NCI-H524 treated with DMSO at 0.1 percent for 48 hours (cell line): ENCODE measurements at regions not wholly inside any gene's neighbourhood (a gene's known extent, or its start where the extent isn't known, plus 50 kb on each side); places are given as distances from the start of the nearest gene placed in this dataset.
"Not testable (repeated sequence)": the region's sequence is repeated elsewhere in the genome, so short reads cannot be mapped to it uniquely, and the experiment has no call there.

ENCODE experiments used
- DNase-seq: peaks from one replicate; lab custom pipeline; 2025; lab: John Stamatoyannopoulos, UW

DNA sequence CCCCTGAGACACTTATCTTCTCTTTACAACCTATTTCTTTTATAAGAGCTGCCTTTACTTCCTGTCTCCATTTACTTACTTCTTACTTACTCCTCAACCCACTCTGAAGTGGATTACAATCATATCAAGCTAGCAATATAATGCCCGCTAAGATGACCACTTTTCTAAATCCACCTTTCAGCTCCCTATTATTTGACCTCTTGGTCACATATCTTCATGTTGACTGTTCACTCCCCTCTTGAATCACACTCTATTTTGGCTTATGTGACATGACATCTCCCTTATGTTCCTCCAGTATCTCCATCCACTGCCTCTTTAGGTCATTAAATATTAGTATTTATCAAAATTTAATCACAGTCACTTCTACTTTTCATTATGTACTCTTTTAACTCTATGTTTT, 255.3 kb upstream of the TRPC7 start:
- DNase-seq = no peak

DNA sequence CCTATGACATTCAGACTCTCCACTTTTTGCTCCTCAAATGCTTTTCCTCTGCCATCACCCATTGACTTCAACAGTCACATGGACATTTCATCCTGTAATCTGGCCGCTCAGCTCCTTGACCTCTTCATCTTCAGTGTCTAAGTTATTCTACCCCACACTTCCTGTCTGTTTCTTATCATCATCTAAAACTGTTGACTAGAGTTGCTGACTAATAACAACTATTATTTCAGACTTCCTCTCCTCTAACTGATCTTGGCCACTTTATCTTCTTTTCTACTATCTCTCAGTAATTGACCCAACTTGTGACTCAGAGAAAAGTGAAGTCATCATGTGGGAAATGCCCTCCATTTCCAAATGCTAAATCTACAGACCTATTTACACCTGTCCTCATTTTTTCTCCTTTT, 254.7 kb upstream of the TRPC7 start:
- no peak for DNase-seq

DNA sequence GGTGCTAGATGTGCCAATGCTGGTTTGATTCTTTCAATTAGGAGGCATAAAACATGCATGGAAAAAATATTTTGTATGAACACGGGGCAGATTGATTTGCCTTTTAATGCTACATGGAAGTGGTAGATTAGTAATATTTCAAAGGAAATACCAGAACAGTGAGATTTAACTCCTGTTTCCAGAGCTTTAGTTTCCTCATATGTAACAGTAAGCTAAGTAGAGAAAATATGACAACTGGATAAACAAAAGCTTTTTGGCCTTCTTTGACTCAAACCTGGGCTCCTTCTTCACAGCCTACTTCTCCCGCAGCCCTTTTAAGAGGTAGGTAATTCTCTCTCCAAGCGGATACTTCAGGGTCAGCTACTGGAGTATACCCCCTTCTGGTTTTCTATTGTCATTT, 254.2 kb upstream of the TRPC7 start:
- DNase-seq = no peak

DNA sequence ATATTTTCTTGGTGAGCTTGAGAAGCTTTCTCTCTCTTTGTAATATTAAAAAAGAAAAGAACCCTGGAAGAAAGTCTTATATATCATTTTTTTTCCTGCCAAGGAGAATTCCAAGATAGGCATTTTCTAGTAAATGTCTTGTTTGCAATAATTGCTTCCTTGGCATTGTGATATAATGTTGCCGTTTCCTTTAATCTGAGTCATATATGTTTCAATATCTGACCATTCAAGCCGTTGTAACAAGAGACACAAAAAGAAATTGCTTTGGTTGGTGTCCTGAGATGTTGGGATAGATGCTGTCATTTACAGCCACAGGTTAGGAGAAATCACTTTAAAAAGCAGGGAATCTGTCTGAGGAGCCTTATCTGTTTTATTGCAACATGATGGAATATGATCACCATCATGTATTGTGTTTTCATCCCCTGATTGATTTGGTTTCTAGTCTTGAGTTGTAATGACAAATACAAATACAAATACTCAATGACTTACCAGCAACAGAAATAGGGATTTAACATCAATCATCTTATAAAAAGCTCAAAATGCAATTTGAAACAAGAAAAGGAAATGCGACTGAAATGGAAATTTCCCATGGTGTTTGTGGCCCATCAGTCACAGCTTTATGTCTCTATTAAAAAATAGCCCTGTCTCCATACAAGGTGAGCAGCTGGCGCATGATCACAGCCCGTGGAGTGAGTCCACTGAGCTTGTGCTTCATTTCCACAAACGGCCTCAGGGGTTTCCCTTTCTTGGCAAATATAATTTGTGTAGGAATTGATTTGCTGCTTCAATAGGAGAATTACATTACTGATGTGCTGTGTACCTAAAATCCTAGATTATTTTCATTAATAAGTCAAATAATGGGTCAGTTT, 250.1 kb upstream of the TRPC7 start:
- no peak for DNase-seq

DNA sequence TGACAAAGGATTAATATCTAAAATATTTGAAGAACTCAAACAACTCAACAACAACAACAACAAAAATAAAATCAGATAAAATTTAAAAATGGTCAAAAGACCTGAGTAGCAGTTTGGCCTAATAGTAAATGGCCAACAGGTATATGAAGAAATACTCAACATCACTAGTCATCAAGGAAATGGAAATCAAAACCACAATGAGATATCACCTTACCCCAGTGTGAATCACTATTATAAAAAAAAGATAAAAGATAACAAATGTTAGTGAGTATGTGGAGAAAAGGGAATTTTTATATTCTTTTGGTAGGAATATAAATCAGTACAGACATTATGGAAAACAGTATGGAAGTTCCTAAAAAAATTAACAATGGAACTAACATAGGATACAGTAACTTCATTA, 247.9 kb upstream of the TRPC7 start:
- no peak for DNase-seq

DNA sequence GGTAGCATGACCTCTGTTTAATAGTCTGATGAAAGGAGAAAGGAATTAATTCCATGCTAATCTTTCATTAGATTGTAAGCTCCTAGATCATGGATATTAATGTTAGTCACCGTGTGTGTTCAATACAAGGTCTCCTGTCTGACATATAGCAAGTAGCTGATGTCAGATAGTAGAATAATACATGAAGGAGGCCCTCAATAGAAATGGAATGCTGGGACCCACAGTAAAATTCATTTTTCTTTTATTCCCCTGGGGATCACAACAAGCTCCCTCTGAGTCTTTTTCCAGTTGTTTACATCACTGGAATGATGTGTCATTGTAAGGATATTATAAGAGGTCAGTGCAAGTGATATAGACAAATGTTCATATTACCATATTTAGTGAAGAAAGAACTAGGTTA, 240.3 kb upstream of the TRPC7 start:
- DNase-seq = no peak

DNA sequence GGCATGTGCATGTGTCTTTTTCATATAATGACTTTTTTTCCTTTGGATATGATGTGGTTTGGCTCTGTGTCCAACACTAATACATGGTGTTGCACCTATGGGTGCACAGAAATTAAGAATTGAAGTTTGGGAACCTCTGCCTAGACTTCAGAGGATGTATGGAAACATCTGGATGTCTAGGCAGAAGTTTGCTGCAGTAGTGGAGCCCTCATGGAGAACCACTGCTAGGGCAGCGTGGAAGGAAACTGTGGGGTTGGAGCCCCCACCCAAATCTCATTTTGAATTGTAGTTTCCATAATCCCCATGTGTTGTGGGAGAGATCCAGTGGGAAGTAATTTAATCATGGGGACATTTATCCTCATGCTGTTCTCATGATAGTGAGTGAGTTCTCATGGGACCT, 235.0 kb upstream of the TRPC7 start:
- no peak for DNase-seq

DNA sequence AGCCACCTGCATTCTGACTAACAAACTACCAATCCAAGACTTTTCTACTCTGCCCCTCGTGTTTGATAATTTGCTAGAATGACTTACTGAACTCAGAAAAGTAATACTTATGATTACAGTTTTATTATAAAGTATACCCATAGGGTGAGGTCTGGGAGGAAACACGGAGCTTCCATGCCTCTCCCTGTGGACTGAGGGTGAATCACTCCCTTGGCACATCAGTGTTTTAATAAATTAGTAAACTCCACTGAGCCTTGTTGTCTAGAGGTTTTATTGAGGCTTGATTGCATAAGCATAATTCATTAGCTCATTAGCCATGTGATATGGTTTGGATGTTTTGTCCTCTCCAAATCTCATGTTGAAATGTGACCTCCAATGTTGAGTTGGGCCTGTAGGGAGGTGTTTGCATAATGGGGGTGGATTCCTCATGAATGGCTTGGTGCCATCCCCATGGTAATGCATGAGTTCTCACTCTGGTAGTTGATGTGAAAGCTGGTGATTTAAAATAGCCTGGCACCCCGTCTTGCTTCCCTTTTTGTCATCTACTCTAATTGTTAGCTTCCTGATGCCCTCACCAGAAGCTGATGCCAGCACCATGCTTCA, 233.6 kb upstream of the TRPC7 start:
- no peak for DNase-seq

DNA sequence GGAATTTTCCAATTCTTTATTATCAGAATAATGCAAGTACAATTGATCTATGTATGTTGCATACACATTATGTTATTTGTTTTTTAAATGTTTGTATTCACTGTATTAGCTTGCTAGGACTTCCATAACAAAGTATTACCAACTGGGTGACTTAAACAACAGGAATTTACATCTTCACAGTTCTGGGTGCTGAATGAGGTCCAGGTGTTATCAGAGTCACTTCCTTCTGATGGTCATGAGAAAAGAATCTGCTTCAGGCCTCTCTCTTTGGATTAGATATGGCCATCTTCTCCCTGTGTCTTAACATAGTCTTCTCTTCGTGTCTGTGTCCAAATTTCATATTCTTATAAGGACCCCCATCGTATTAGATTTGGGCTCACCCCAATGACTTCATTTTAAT, 229.1 kb upstream of the TRPC7 start:
- no peak for DNase-seq

DNA sequence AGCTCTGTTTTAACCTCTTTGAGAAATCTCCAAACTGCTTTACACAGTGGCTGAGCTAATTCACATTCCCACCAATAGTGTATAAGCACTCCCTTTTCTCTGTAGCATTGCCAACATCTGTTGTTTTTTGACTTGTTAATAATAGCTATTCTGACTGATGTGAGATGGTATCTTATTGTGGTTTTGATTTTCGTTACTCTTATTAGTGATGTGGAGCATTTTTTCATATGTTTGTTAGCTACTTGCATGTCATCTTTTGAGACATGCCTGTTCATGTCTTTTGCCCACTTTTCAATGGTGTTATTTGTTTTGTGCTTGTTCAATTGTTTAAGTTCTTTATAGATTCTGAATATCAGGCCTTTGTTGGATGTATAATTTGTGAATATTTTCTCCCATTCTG, 225.2 kb upstream of the TRPC7 start:
- no peak for DNase-seq

DNA sequence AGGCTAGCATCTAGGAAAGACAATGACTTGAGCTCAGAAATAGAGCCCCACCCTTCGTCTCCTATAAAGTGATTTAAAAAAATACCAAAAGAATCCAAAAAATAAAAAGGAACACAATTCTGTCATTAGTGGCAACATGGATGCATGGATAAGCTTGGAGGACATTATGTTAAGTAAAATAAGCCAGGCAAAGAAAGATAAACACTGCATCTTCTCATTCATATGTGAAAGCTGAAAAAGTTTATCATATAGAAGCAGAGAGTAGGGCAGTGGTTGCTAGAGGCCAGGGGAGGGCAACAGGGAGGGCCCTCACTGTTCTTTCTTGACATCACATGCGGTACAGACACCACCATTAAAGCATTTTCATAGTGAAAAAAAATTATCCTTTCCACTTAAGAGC, 220.9 kb upstream of the TRPC7 start:
- DNase-seq = no peak

DNA sequence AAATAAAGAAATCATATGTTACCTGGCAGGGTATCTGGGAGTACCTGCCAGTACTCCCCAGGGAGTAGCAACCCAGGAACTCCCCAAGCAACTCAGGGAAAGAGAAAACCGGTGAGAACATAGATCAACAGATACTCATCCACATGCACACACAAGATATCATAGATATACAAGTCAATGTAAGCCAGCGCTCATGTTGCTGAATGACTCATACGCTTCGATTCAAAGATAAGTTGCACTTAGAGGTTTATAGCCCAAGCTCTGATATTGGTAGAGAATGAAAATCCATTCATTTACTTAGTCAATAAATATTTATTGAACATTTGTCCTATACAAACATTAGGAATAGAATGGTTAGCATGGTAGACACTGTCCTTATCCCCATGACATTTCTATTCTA, 219.1 kb upstream of the TRPC7 start:
- no peak for DNase-seq

DNA sequence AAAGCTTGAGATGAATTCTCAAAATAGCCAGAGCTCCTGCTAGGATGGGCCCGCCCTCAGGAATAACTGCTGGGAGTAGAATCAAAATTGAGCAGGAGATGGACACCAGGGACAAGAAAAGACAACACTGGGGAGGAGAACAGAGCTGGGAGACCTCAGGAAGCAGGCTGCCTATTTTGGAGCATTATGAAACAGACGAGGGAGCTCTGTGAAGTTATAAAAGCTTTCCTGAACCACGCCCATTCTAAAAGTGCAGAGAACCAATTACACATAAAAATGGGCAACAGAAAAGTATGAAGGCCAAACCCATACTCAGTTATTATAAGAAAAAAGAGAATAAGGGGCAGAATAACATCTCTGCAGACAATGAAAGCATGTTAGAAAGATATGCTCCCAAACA, 213.9 kb upstream of the TRPC7 start:
- no peak for DNase-seq

DNA sequence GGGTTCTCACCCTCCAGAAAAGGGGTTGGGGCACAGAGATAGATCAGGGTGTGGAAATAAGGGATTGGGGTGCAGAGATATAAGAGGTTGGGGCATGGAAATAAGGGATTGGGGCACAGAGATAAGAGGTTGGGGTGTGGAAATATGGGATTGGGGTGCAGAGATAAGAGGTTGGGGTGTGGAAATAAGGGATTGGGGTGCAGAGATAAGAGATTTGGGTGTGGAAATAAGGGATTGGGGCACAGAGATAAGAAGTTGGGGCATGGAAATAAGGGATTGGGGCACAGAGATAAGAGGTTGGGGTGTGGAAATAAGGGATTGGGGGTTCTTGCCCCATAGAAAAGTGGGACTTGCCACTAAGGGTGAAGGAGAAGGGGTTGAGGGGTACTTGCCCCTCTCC, 204.5 kb upstream of the TRPC7 start:
- not testable (repeated sequence) for DNase-seq

DNA sequence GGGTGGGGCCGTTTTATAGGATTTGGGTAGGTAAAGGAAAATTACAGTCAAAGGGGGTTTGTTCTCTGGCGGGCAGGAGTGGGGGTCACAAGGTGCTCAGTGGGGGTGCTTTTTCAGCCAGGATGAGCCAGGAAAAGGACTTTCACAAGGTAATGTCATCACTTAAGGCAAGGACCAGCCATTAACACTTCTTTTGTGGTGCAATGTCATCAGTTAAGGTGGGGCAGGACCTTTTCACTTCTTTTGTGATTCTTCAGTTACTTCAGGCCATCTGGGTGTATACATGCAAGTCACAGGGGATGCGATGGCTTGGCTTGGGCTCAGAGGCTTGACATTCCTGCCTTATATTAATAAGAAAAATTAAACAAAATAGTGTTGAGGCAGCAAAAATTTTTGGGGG, 200.1 kb upstream of the TRPC7 start:
- not testable (repeated sequence) for DNase-seq

DNA sequence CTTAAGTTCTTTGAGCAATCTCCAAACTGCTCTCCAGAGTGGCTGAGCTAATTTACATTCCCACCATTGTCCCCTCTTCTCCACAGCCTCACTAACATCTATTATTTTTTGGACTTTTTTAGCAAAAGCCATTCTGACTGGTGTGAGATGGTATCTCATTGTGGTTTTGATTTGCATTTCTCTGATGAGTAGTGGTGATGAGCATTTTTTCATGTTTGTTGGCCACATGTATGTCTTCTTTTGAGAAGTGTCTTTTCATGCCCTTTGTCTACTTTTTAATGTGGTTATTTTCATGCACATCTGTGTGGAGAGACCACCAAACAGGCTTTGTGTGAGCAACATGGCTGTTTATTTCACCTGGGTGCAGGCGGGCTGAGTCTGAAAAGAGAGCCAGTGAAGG, 199.7 kb upstream of the TRPC7 start:
- DNase-seq = not testable (repeated sequence)

DNA sequence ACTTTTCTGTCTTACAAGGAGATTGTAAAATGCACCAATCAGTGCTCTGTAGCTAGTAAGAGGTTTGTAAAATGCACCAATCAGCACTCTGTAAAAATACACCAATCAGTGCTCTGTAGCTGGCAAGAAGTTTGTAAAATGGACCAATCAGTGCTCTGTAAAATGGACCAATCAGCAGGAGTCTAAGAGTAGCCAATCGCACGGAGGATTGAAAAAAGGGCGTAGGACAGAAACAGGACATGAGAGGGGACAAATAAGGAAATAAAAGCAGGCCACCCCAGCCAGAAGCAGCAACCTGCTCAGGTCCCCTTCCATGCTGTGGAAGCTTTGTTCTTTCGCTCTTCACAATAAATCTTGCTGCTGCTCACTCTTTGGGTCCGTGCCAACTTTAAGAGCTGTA, 199.1 kb upstream of the TRPC7 start:
- not testable (repeated sequence) for DNase-seq

DNA sequence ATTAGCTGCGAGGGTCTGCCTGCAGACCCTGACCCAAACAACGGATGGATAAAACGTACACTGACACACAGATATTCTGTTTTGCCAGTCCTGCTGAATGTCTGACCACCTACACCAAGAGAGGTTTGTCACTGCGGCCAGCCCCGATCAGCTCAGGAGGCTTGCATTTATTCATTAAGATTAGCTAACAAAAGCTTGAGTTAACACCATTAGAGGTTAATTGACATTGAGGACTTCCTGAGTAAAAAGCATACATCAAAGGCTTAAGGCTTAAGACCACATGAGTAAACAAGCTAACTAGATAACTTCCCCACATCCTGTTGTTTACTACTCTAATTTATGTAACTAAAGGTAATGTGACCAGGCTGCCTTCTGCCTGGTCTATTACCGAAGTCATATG, 198.1 kb upstream of the TRPC7 start:
- DNase-seq = no peak

DNA sequence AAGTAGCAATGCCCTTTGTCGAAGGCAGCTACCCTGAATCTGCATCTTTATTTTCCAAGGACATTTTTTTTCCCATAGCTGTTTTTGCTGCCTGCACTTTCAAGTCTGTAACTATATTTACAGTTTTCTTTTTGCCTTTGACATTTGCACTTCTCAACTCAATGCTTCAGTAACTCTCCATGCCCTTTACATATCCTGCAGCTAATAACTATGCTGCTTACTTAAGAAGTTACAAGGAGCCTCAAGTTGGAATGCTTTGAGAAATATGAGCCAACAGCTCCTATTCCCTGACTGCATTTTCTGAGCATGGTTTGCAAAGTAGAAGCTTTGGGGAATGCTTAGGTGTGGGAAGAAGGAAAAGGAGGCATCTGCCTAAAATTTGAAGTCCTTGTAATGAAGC, 194.8 kb upstream of the TRPC7 start:
- no peak for DNase-seq

DNA sequence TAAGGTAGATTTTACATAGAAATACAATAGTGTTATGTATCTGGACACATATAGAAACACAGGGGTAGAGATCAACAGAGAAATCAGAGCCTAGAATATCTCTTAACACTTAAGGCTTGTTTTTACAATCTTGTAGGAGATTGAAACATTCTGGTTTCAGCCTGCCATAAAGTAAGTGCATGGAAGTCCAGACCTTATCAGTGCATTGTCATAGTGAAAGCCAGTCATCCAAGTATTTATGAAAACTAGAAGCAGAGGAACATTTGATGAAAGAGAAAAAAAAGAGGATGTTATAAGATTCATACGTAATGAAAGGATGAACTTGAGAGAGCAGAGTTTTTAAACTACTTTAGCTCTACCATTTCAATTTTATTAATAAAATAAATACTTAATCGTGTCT, 194.3 kb upstream of the TRPC7 start:
- no peak for DNase-seq

DNA sequence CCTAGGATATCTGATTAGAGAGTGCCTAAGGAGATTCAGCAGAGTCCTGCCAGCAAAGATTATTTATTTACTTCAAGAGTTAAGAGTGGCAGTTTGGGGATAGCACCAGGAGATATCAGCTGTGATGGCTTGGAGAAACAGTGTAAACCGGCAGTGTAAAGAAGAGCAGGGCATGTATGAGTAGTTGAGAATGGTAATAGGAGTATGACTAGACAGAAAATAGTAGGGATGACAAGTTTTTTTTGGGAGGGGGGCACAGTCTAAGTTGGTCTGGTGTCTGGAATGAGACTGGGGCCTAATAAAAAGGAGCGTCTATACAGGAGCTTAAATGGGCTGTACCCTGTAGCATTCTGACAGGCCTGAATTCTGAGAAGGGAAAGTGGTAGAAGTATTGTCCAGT, 181.8 kb upstream of the TRPC7 start:
- not testable (repeated sequence) for DNase-seq

DNA sequence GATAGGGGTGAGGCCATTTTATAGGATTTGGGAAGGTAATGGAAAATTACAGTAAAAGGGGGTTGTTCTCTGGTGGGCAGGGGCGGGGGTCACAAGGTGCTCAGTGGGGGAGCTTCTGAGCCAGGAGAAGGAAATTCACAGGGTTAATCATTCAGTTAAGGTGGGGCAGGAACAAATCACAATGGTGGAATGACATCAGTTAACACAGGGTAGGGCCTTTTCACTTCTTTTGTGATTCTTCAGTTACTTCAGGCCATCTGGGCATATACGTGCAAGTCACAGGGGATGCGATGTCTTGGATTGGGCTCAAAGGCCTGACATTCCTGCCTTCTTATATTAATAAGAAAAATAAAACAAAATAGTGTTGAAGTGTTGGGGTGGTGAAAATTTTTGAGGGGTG, 181.1 kb upstream of the TRPC7 start:
- DNase-seq = not testable (repeated sequence)

DNA sequence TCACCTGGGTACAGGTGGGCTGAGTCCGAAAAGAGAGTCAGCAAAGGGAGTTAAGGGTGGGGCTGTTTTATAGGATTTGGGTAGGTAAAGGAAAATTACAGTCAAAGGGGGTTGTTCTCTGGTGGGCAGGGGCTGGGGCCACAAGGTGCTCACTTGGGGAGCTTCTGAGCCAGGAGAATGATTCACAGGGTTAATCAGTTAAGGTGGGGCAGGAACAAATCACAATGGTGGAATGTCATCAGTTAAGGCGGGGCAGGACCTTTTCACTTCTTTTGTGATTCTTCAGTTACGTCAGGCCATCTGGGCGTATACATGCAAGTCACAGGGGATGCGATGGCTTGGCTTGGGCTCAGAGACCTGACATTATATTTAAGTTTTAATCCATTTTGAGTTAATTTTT, 179.7 kb upstream of the TRPC7 start:
- not testable (repeated sequence) for DNase-seq

DNA sequence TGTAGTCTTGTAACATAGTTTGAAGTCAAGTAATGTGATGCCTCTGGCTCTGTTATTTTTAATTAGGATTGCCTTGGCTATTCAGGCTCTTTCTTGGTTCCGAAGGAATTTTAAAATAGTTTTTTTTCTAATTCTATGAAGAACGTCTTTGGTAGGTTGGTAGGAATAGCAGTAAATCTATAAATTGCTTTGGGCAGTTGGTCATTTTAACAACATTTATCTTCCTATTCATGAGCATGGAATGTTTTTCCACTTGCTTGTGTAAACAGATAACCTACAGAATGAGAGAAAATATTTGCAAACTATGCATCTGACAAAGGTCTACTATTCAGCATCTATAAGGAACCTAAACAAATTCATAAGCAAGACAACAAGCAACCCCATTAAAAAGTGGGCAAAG, 173.2 kb upstream of the TRPC7 start:
- DNase-seq = no peak
